Left cardiac atrium (tissue), 4 donors: ENCODE measurements at regions not wholly inside any gene's neighbourhood (a gene's known extent, or its start where the extent isn't known, plus 50 kb on each side); places are given as distances from the start of the nearest gene placed in this dataset.

Source experiments
- ATAC-seq, 2 donors: fragments of 200-7000 bp; cut with Tn5 transposase; one replicate each; pipeline ENCODE4 v1.9.1; 2020; ENCODE audit warnings: mild to moderate bottlenecking in 2 of 2, moderate library complexity in 2 of 2
- DNase-seq: peaks from one replicate; pipeline ENCODE4 v3.0.0-alpha.2; 2020
- intact Hi-C, 2 donors: fragments of 100-400 bp; cut with DNase I; formaldehyde crosslinking; loops; one replicate each; pipeline versions ENCODE4 v1.14.1 to v1.15.1; 2022 to 2023
- donor health status: DM: no; HTN: yes; CAD: no.
- donor health status: DM: no; HTN: yes; CAD: no; lungs with severe emphysema.
- donor health status: DM: yes; HTN: yes; CAD: no.
- donor health status: Dilated cardiomyopathy.

- peak; percentile 67 to 82 for ATAC-seq
- intact Hi-C loops, result loop anchor here (10.0 kb wide), 3 partner anchors 55 to 235 kb away; no protein-coding TSS in a partner anchor
- DNase-seq, result peak; percentile 65
Measured at GRCh38 chr17:77779711-77780539, 178.6 kb upstream of the TNRC6C start.

GRCh38 chr17:77781536-77781935 is 177.0 kb upstream of the TNRC6C start:
- intact Hi-C loops, result loop anchor here in 1 of 2 donors (10.0 kb wide), 1 partner anchor 233 kb away; no protein-coding TSS in a partner anchor

GRCh38 chr17:77782201-77782600 is 176.3 kb upstream of the TNRC6C start:
- intact Hi-C loops, result loop anchor here in 1 of 2 donors (10.0 kb wide), 1 partner anchor 233 kb away; no protein-coding TSS in a partner anchor
- ATAC-seq (no peak), DNase-seq (no peak)

More at GRCh38 chr17:77781536-77781935, 177.0 kb upstream of the TNRC6C start:
- ATAC-seq, result no peak
- peak; percentile 10 for DNase-seq

GRCh38 chr17:77782611-77783010 is 175.9 kb upstream of the TNRC6C start:
- ATAC-seq (no peak), DNase-seq (no peak)
- intact Hi-C loops, result loop anchor here in 1 of 2 donors (10.0 kb wide), 1 partner anchor 232 kb away; no protein-coding TSS in a partner anchor

DNA sequence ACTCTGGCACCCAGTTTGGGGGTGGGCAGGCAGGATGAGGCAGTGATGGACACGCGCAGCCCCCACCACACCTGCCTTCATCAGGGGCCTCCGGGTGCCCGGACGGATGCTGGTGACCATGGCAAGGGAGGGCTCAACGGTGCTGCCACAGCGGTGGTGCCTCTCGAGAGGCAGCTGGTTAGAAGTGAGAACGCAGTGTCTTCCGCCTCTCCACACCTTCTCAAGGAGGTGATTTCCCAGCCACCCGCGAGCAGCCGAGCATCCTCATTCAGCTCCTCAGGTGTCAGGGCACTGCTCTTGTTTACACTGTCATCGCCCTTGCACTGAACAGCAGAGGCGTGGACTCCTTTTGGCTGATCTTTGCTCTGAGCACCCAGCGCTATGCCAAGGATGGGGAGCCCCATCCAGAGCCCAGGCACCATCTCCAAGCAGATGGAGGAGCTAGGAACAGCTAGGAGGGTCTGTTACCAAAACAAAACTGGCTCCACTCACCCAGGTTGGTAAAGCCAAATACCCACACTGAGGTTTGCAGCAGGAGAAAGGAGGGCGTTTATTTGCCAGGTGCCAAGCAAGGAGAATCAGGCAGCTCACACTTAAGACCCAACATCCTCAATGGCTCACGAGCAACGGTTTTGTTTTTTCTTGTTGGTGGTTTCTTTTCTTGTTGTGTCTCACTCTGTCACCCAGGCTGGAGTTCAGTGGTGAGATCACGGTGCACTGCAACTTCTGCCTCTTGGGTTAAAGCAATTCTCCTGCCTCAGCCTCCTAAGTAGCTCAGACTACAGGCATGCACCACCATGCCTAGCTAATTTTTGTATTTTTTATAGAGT is 174.3 kb upstream of the TNRC6C start:
- no peak for ATAC-seq
- intact Hi-C loops, result loop anchor here in 1 of 2 donors (10.0 kb wide), 1 partner anchor 231 kb away; no protein-coding TSS in a partner anchor
- no peak for DNase-seq

- ATAC-seq, result no peak
- no peak for DNase-seq
- intact Hi-C loops, result loop anchor here in 1 of 2 donors (10.0 kb wide), 1 partner anchor 229 kb away; no protein-coding TSS in a partner anchor
Measured at GRCh38 chr17:77785312-77785905, 173.1 kb upstream of the TNRC6C start.

DNA sequence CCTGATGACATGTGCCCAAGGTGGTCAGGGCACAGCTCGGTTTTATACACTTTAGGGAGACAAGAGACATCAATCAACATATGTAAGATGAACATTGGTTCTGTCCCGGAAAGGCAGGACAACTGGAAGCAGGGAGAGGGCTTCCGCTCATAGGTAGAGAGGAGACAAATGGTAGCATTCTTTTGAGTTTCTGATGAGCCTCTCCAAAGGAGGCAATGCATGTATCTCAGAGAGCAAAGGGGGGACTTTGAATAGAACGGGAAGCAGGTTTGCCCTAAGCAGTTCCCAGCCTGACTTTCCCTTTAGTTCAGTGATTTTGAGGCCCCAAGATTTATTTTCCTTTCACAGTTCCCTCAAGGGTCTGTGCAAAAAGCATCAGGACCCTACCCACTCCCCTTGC is 172.4 kb upstream of the TNRC6C start:
- DNase-seq (no peak), ATAC-seq (no peak)
- intact Hi-C loops, result loop anchor here in 1 of 2 donors (10.0 kb wide), 1 partner anchor 229 kb away; no protein-coding TSS in a partner anchor

DNA sequence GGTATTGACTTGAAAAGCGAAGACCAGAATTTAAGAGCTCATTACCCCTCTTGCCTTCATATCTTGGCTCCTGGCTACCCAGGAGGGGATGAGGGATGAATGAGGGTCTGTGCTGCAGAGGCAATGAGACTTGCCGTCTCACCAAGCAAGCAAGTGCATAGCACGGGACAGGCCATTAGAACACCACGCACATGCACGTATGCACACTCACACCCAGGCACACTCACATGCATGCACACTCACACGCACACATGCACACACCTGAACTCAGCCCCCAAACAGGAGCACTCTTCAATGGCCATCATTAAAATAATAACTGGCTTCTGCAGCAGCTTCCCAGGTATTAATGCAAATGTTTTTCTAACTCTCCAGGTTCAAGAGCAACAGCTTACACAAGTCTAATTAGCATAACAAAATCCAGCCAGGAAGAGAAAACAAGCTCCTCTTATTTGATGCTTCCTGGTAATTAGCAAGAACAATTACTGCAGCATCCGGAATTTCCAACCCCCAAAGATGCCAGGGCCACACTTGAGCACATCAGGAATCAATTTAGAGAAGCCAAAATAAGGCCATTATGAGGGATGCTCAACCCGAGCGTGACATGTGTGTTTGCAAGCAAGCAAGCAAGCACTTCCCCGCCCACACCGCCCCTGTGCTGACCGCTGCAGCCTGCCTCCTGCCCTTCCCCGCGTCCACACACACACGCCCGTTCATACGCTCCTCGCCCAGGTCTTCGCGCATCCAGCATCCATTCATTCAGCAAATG is 171.6 kb upstream of the TNRC6C start:
- DNase-seq (no peak), ATAC-seq (no peak)
- intact Hi-C loops, result loop anchor here in 1 of 2 donors (10.0 kb wide), 1 partner anchor 228 kb away; no protein-coding TSS in a partner anchor

DNA sequence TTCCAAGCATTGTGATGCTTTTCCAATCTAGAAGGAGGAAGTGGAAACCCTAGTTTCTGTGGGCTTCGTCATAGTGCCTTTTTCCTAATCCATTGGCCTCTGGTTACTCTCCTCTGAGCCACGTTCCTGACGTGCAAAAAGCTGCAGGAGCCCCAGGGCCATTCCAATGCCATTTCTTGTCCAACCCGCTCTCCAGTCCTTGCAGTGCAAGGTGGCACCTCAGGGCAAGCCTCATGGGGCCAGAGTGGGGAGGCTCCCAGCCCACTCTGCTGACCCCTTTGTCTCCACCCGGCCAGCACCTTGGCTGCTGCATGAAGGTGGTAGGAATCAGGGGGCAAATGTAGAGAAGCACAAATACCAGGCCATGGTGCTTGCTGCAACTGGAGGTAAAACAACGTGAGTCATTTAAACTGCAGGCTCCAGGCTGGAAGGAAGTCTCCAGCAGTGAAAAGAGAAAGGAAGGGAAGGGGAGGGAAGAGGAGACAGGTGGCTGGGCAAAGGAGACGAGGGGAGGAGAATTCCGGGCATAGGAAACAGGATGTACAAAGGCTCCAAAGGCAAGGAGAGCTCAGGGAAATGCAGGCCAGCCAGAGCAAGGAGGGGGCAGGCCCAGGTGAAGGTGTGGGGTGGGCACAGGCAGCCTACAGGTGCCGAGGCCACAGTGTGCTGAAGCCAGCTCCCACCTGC is 168.2 kb upstream of the TNRC6C start:
- DNase-seq (no peak), ATAC-seq (no peak)
- intact Hi-C loops, result no loop called here

DNA sequence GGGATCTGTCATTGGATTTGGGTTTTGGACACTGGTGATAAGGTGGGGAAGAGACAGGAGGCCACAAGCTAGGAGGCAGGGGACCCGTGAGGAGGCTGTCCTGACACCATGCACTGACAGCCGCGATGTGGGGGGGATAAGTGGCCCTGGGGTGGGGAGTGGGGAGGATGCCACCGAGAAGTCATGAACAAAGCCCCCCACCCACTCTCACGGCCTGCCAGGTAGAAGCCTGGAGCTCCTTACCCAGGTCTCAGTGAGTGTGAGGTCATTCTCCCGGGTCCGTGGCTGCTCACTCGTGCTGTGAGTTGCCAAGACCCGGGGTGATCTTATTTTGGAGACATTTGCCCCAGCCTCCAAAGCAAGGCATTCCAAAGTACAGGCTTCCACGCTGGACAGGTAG is 165.9 kb upstream of the TNRC6C start:
- no peak for ATAC-seq
- no peak for DNase-seq
- intact Hi-C loops, result no loop called here

- DNase-seq (no peak), ATAC-seq (no peak)
- intact Hi-C loops, result no loop called here
Measured at GRCh38 chr17:77793146-77793970, 165.1 kb upstream of the TNRC6C start.

GRCh38 chr17:77793971-77794235 is 164.6 kb upstream of the TNRC6C start:
- intact Hi-C loops, result no loop called here
- DNase-seq (no peak), ATAC-seq (no peak)

DNA sequence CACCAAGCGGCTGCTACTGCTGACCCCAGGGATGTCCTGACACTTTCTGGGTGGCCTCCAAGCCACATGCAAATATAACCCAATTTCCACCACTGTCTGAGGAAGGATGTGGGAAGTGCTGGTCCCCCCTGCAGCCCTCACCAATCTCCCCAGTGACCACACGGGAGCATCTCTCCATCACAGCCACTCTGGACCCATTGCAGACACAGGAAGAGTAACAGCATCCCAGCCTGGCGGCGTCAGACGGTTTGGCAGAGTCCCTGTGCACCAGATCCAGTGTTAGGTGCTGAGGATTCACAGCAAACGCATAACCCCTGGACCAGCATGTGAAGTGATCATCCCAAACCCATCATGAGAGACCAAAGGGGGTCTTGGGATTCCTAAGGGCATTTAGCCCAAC is 163.7 kb upstream of the TNRC6C start:
- intact Hi-C loops, result no loop called here

GRCh38 chr17:77795685-77796084 is 162.8 kb upstream of the TNRC6C start:
- intact Hi-C loops, result no loop called here
- no peak for ATAC-seq
- DNase-seq, result peak; percentile 4

More for the DNA sequence above, 163.7 kb upstream of the TNRC6C start:
- ATAC-seq, result no peak
- no peak for DNase-seq

GRCh38 chr17:77796176-77796860 is 162.2 kb upstream of the TNRC6C start:
- DNase-seq, result peak; percentile 47

DNA sequence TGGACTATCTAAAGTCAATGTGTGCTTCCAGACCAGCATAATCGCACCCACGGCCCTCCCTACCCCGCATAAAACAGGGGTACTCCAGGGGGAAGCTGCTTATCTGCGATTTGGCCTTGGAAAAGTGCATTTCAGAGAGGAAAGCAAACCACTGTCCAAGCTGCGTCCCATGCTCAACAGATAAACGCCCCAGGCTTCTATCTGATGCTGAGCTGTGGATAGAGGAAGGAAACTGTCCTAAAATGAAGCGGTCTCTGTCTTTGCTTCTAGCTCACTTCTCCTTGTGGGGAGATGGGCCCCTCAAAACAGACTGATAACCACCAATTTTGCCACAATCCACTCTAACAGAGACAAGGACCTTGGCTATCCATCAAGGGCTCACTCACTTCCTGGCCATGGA is 160.5 kb upstream of the TNRC6C start:
- ATAC-seq (no peak), DNase-seq (no peak)
- intact Hi-C loops, result no loop called here

More at GRCh38 chr17:77796176-77796860, 162.2 kb upstream of the TNRC6C start:
- intact Hi-C loops, result no loop called here
- peak; percentile 63 to 88 for ATAC-seq

- ATAC-seq (no peak), DNase-seq (peak; percentile 3)
- intact Hi-C loops, result no loop called here
Measured at GRCh38 chr17:77798481-77798880, 160.0 kb upstream of the TNRC6C start.
